BLaER1 treated with 17β-estradiol and CSF1 and Interleukin-3, amounts not matched to agents 10 nM and 100 nM (cell line): ENCODE measurements at regions not wholly inside any gene's neighbourhood (a gene's known extent, or its start where the extent isn't known, plus 50 kb on each side); places are given as distances from the start of the nearest gene placed in this dataset.
"Not testable (repeated sequence)": the region's sequence is repeated elsewhere in the genome, so short reads cannot be mapped to it uniquely, and the experiment has no call there.

ENCODE experiments used
- H3K27ac ChIP-seq, 11 experiments: shearing (Covaris generic); formaldehyde crosslinking; 2 replicates each; pipeline ENCODE4 v1.8.1; 2022
- H3K27me3 ChIP-seq, 11 experiments: shearing (Covaris generic); formaldehyde crosslinking; 2 replicates each; pipeline ENCODE4 v1.8.1; 2022
- H3K36me3 ChIP-seq, 11 experiments: shearing (Covaris generic); formaldehyde crosslinking; 2 replicates each; pipeline ENCODE4 v1.8.1; 2022
- H3K4me1 ChIP-seq, 10 experiments: shearing (Covaris generic); formaldehyde crosslinking; 2 replicates each; pipeline ENCODE4 v1.8.1; 2022
- H3K4me2 ChIP-seq, 11 experiments: shearing (Covaris generic); formaldehyde crosslinking; 2 replicates each; pipeline ENCODE4 v1.8.1; 2022
- H3K4me3 ChIP-seq, 10 experiments: shearing (Covaris generic); formaldehyde crosslinking; 2 replicates each; pipeline ENCODE4 v1.8.1; 2022
- H3K9ac ChIP-seq, 11 experiments: shearing (Covaris generic); formaldehyde crosslinking; 2 replicates each; pipeline ENCODE4 v1.8.1; 2022
- H3K9me3 ChIP-seq, 11 experiments: shearing (Covaris generic); formaldehyde crosslinking; replicated peaks in 1 of 11; 2 replicates each; pipeline ENCODE4 v1.8.1; 2022
- H4K20me1 ChIP-seq, 11 experiments: shearing (Covaris generic); formaldehyde crosslinking; 2 replicates each; pipeline ENCODE4 v1.8.1; 2022
- Cebpa-rat ChIP-seq, 11 experiments: shearing (Covaris generic); IDR thresholded peaks; 2 replicates each; pipeline ENCODE4 v1.8.1; 2022

GRCh38 chr7:39825401-39825980 is 124.6 kb upstream of the CDK13 start:
- H3K4me2 ChIP-seq: peak overlapping the region in 6 of 11 experiments; percentile 7 to 24 (median 11); a peak in 2 of 22 replicates

GRCh38 chr7:39826166-39826565 is 123.9 kb upstream of the CDK13 start:
- Histone ChIP-seq H3K4me1 (peaks cover 0 to 11% (median 2%) of the 10 kb centered on the region in 10 experiments; a peak in 4 of 20 replicates), H4K20me1 (no peaks in the 10 kb centered on the region), H3K27ac (no peak overlapping the region), H3K4me2 (0 out of 22 replicates have a peak overlapping the region, but pooled peaks of 1 of the 11 experiments have one; percentile 22), H3K27me3 (peaks cover 0 to 2% (median under 1%) of the 10 kb centered on the region in 11 experiments; a peak in 7 of 22 replicates), H3K9ac (no peak overlapping the region), H3K9me3 (0 out of 22 replicates have a peak, but pooled peaks cover 0 to 4% (median 0%) of the 10 kb centered on the region in 11 experiments), H3K36me3 (no peaks in the 10 kb centered on the region), H3K4me3 (no peak overlapping the region)
- no peak for TF ChIP-seq Cebpa-rat (IDR thresholded peaks at IDR 0.05)

More at GRCh38 chr7:39825401-39825980, 124.6 kb upstream of the CDK13 start:
- no peaks in the 10 kb centered on the region for H3K27me3 ChIP-seq
- TF ChIP-seq Cebpa-rat (IDR thresholded peaks at IDR 0.05): no peak
- no peak overlapping the region for H3K27ac ChIP-seq
- peaks cover 0 to 11% (median 2%) of the 10 kb centered on the region in 10 experiments; a peak in 4 of 20 replicates for H3K4me1 ChIP-seq
- H3K36me3 ChIP-seq: no peaks in the 10 kb centered on the region
- H3K4me3 ChIP-seq: no peak overlapping the region
- H3K9me3 ChIP-seq: 0 out of 22 replicates have a peak, but pooled peaks cover 0 to 4% (median 0%) of the 10 kb centered on the region in 11 experiments
- H4K20me1 ChIP-seq: no peaks in the 10 kb centered on the region
- no peak overlapping the region for H3K9ac ChIP-seq

- TF ChIP-seq Cebpa-rat (IDR thresholded peaks at IDR 0.05): no peak
- Histone ChIP-seq H3K4me2 (no peak overlapping the region), H4K20me1 (no peaks in the 10 kb centered on the region), H3K36me3 (no peaks in the 10 kb centered on the region), H3K4me1 (peaks cover 0 to 11% (median 2%) of the 10 kb centered on the region in 10 experiments; a peak in 4 of 20 replicates), H3K9ac (no peak overlapping the region), H3K27ac (no peak overlapping the region), H3K9me3 (0 out of 22 replicates have a peak, but pooled peaks cover 0 to 4% (median 0%) of the 10 kb centered on the region in 11 experiments), H3K27me3 (peaks cover 13 to 17% (median 15%) of the 10 kb centered on the region in 11 experiments), H3K4me3 (no peak overlapping the region)
Measured at GRCh38 chr7:39827571-39827970, 122.5 kb upstream of the CDK13 start.

- Histone ChIP-seq H4K20me1 (no peaks in the 10 kb centered on the region), H3K9ac (no peak overlapping the region), H3K27me3 (peaks cover 16 to 31% (median 29%) of the 10 kb centered on the region in 11 experiments), H3K4me1 (peaks cover 0 to 11% (median 2%) of the 10 kb centered on the region in 10 experiments; a peak in 4 of 20 replicates), H3K36me3 (no peaks in the 10 kb centered on the region), H3K9me3 (0 out of 22 replicates have a peak, but pooled peaks cover 0 to 4% (median 0%) of the 10 kb centered on the region in 11 experiments), H3K4me3 (no peak overlapping the region), H3K4me2 (no peak overlapping the region), H3K27ac (no peak overlapping the region)
- TF ChIP-seq Cebpa-rat (IDR thresholded peaks at IDR 0.05): no peak
Measured at GRCh38 chr7:39829028-39829427, 121.0 kb upstream of the CDK13 start.

- Histone ChIP-seq H3K27ac (no peak overlapping the region), H3K4me3 (peak overlapping the region; percentile 54 to 71 (median 60)), H3K9me3 (0 out of 22 replicates have a peak, but pooled peaks cover 0 to 4% (median 0%) of the 10 kb centered on the region in 11 experiments), H3K27me3 (peaks cover 16 to 34% (median 32%) of the 10 kb centered on the region in 11 experiments), H3K36me3 (no peaks in the 10 kb centered on the region), H4K20me1 (no peaks in the 10 kb centered on the region), H3K9ac (peak overlapping the region in 1 of 11 experiments; percentile 53; a peak in 1 of 22 replicates), H3K4me2 (peak overlapping the region; percentile 65 to 81 (median 74); a peak in 17 of 22 replicates), H3K4me1 (no peaks in the 10 kb centered on the region)
- no peak for TF ChIP-seq Cebpa-rat (IDR thresholded peaks at IDR 0.05)
Measured at GRCh38 chr7:39832519-39833085, 117.5 kb upstream of the CDK13 start.

- not testable (repeated sequence) for H3K9me3 ChIP-seq, H4K20me1 ChIP-seq, H3K36me3 ChIP-seq, H3K27ac ChIP-seq, H3K4me1 ChIP-seq
- H3K27me3 ChIP-seq: peaks cover 16 to 34% (median 32%) of the 10 kb centered on the region in 11 experiments
- peak overlapping the region; percentile 65 to 81 (median 74) for H3K4me2 ChIP-seq
- H3K9ac ChIP-seq: peak overlapping the region; percentile 25 to 65 (median 52); a peak in 16 of 22 replicates
- peak overlapping the region; percentile 54 to 71 (median 60) for H3K4me3 ChIP-seq
Measured at GRCh38 chr7:39833180-39833799, 116.8 kb upstream of the CDK13 start.

- H3K4me2 ChIP-seq: peak overlapping the region in 7 of 11 experiments; percentile 65 to 81 (median 71); a peak in 12 of 22 replicates
- H3K36me3 ChIP-seq, H3K27ac ChIP-seq, H3K4me1 ChIP-seq, H4K20me1 ChIP-seq, H3K9ac ChIP-seq, H3K9me3 ChIP-seq: not testable (repeated sequence)
- peaks cover 16 to 34% (median 32%) of the 10 kb centered on the region in 11 experiments for H3K27me3 ChIP-seq
- peak overlapping the region in 2 of 10 experiments; percentile 58 to 71; a peak in 3 of 20 replicates for H3K4me3 ChIP-seq
Measured at GRCh38 chr7:39833865-39834634, 116.0 kb upstream of the CDK13 start.

- TF ChIP-seq Cebpa-rat (IDR thresholded peaks at IDR 0.05): no peak
- Histone ChIP-seq H3K4me1 (peaks cover 0 to 6% (median 0%) of the 10 kb centered on the region in 10 experiments; a peak in 4 of 20 replicates), H3K4me2 (peak overlapping the region in 3 of 11 experiments; percentile 3 to 71 (median 40); a peak in 4 of 22 replicates), H3K36me3 (no peaks in the 10 kb centered on the region), H3K9ac (no peak overlapping the region), H3K4me3 (no peak overlapping the region), H3K9me3 (no peaks in the 10 kb centered on the region), H3K27ac (no peak overlapping the region), H4K20me1 (no peaks in the 10 kb centered on the region), H3K27me3 (peaks cover 0 to 11% (median 10%) of the 10 kb centered on the region in 11 experiments; a peak in 20 of 22 replicates)
Measured at GRCh38 chr7:39838326-39838725, 111.7 kb upstream of the CDK13 start.
